Hematopoietic multipotent progenitor cell treated with erythropoietin and hydrocortisone succinate and interleukin-3 and kit ligand, for 4 days (in vitro differentiated cells): ENCODE measurements at regions not wholly inside any gene's neighbourhood (a gene's known extent, or its start where the extent isn't known, plus 50 kb on each side); places are given as distances from the start of the nearest gene placed in this dataset.
A peak's percentile ranks its signal among the peaks of the same experiment; 100 is the strongest.

Experiments
- DNase-seq: peaks from one replicate; pipeline ENCODE4 v3.0.0-alpha.2; 2015

GRCh38 chr2:138446043-138446442 lies 55.5 kb upstream of the SPOPL start:
- DNase-seq = no peak

DNA sequence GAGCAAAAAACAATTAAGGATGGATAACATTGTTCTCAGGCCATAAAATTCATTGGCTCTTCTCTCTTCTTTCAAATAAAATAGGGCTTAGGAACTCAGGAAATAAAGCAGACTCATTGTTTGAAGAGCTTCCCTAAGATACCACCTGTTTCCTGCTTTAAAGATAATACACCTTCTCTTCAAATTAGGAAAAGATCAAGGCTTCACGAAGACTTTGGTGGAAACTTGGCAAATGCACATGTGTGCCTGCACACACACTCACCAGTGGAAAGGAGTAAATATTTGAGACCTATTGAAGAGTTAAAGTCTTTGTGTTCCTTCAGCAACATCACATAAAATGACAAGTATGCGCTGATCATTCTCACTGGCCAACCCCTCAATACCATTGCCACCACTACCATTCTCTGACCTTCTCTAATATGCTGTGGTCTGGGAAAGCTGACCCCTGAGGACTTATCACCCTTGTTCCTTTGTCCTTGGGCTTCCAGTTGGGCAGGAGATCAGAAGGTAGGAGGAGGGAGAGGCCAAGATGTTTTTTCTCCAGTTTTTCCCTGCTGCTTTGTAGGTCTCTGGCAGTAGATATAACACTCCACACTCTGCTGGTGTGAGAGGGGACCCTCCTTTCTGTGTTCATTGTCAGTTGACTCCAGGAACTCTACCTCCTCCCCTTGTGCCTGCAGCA lies 53.5 kb upstream of the SPOPL start:
- DNase-seq = peak; percentile 20
